SK-N-SH (cell line): ENCODE measurements at regions not wholly inside any gene's neighbourhood (a gene's known extent, or its start where the extent isn't known, plus 50 kb on each side); places are given as distances from the start of the nearest gene placed in this dataset.

ENCODE experiments used
- TAF1 ChIP-seq: IDR thresholded peaks from 2 replicates; pipeline ENCODE4 v1.6.1; 2012; ENCODE audit warnings: low read depth, mild to moderate bottlenecking, low read length, moderate library complexity, borderline replicate concordance
- TF ChIP-seq, protein P1 (sequence below): fragments of 200-600 bp; sonication (generic); IDR thresholded peaks from 2 replicates; pipeline ENCODE4 v1.6.1; 2017; ENCODE audit warnings: antibody characterized with exemption, mild to moderate bottlenecking, moderate library complexity

DNA sequence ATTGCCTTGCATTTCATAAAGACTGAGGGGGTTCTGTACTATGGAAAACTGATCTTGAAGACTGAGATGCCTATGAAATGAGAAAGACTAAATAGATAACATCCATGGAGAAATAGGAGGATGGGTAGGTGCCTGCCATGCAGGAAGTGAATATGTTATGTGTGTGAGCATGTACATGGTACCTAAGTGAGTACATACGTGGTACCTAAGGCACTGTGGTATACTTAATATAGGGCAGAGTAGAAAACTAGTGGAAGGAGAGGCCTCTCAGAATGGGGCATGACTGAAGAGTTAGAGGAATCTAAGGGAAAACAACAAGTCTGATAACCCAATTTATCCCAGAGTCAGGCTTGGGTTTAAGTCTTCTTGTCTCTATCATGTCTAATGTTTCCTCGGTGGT, 161.8 kb upstream of the DCN start:
- TF ChIP-seq, protein P1, sequence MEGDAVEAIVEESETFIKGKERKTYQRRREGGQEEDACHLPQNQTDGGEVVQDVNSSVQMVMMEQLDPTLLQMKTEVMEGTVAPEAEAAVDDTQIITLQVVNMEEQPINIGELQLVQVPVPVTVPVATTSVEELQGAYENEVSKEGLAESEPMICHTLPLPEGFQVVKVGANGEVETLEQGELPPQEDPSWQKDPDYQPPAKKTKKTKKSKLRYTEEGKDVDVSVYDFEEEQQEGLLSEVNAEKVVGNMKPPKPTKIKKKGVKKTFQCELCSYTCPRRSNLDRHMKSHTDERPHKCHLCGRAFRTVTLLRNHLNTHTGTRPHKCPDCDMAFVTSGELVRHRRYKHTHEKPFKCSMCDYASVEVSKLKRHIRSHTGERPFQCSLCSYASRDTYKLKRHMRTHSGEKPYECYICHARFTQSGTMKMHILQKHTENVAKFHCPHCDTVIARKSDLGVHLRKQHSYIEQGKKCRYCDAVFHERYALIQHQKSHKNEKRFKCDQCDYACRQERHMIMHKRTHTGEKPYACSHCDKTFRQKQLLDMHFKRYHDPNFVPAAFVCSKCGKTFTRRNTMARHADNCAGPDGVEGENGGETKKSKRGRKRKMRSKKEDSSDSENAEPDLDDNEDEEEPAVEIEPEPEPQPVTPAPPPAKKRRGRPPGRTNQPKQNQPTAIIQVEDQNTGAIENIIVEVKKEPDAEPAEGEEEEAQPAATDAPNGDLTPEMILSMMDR: no peak
- no peak for TF ChIP-seq TAF1
